GM10248 (cell line): ENCODE measurements at regions not wholly inside any gene's neighbourhood (a gene's known extent, or its start where the extent isn't known, plus 50 kb on each side); places are given as distances from the start of the nearest gene placed in this dataset.

ENCODE experiments used
- CTCF ChIA-PET: fragments of 300-600 bp; sonication (Branson Sonifier 250); formaldehyde crosslinking; extraction: SDS; loops from one replicate; lab custom pipeline; 2021; ENCODE audit warnings: antibody characterized with exemption; lab: Yijun Ruan, JAX
- POLR2A ChIA-PET: fragments of 350-650 bp; sonication (Branson Sonifier 250); formaldehyde crosslinking; extraction: SDS; loops from one replicate; lab custom pipeline; 2020; ENCODE audit warnings: antibody characterized with exemption; lab: Yijun Ruan, JAX
- DNase-seq: peaks from one replicate; pipeline ENCODE4 v3.0.0; 2012; ENCODE audit errors: extremely low spot score
- TF ChIP-seq, protein P1 (sequence below): IDR thresholded peaks from 2 replicates; pipeline ENCODE4 v1.5.1; 2012; ENCODE audit warnings: mild to moderate bottlenecking, low read depth; ENCODE audit errors: extremely low read depth, missing control alignments, control extremely low read depth

DNA sequence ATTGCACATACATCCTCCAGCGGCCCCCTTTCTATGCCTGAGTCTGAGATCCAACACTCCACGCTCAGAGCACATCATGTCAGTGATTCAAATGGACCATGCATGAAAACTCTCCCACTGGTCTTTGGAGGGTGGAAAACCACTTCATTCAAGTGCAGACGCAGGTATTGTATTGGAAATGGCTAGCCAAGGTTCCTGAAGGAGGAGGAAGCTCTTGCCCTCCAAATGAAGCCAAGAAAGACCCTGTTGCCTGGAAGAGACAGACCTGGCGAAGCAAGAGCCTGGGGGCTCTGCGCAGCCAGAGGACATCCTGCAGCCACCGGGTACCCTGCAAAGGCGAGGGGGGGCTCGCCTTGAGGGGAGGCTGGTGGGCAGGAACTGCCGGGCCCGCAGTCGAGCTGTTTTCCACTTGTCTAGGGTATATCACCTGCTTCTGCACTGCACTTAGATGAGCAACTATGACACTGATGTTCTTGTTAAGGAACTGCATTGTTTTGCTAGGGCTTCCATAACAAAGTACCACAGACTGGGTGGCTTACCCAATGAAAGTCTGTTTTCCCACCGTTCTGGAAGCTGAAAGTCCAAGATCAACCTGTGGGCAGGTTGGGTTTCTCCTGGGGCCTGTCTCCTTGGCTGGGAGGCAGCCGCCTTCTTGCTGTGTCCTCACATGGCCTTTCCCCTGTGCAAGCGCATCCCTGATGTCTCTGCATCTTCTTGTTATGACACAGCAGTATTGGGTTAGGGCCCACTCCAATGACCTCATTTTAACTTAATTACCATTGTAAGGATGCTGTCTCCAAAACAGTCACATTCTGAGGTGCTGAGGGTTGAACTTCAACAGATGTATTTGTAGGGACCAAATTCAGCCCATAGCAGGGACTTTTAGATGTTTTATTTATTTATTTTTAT, 233.4 kb downstream of the ARHGAP12 start:
- TF ChIP-seq, protein P1, sequence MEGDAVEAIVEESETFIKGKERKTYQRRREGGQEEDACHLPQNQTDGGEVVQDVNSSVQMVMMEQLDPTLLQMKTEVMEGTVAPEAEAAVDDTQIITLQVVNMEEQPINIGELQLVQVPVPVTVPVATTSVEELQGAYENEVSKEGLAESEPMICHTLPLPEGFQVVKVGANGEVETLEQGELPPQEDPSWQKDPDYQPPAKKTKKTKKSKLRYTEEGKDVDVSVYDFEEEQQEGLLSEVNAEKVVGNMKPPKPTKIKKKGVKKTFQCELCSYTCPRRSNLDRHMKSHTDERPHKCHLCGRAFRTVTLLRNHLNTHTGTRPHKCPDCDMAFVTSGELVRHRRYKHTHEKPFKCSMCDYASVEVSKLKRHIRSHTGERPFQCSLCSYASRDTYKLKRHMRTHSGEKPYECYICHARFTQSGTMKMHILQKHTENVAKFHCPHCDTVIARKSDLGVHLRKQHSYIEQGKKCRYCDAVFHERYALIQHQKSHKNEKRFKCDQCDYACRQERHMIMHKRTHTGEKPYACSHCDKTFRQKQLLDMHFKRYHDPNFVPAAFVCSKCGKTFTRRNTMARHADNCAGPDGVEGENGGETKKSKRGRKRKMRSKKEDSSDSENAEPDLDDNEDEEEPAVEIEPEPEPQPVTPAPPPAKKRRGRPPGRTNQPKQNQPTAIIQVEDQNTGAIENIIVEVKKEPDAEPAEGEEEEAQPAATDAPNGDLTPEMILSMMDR: no peak
- DNase-seq: no peak
- ChIA-PET CTCF (no interaction called here), POLR2A (no interaction called here)

DNA sequence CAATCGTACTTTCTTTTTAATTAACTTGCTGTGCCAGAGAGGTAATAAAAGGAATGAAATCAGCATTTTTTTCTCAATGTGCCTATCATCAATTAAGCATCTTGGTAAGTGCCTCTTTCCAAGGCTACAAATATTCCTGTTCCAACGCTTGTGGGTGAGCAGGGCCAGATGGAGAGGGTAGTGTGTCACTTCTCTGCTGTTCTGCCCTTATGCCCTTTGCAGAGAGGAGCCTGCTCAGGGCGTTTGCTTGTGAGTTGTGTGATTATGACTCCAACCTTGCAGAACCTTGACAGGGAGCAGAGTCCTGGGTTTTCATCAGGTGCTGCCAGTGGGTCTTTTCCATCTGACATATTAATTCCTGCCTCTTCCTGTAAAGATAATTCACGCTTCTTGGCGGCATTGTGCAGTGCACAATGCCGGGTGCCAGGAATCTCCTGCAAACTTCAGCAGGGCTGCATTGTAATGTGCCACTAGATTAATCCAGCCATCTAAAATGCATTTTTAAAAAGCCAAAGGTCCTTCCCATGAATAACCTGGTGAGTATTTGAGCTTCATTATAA, 234.4 kb downstream of the ARHGAP12 start:
- no peak for DNase-seq
- ChIA-PET CTCF (interaction anchor here (1.4 kb wide), 2 partner anchors 19 to 77 kb away, joined by 3 read pairs; no protein-coding TSS in a partner anchor), POLR2A (no interaction called here)
- TF ChIP-seq, protein P1: no peak

DNA sequence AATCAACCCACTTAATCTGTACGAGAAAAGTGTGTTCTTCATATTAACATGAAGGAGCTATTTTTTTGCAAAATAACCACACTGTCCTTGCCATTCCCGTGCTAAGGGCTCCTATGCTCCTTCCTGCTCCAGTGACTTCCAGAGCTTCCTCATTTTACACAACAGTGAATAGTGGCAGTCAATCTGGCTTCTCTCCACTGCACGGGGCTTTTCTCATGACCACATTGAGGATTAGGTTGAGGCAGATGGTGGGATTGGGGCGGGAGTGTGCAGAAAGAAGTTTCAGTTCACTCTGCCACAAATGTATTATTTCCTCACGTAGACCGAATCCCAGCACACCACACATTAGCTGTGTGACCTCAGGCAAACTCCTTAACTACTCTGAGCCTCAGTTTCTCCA, 235.1 kb downstream of the ARHGAP12 start:
- CTCF ChIA-PET: interaction anchor here (0.7 to 1.4 kb wide), 3 partner anchors 18 to 1335 kb away, joined by 3 read pairs; no protein-coding TSS in a partner anchor
- POLR2A ChIA-PET: no interaction called here
- TF ChIP-seq, protein P1: no peak
- DNase-seq: no peak

DNA sequence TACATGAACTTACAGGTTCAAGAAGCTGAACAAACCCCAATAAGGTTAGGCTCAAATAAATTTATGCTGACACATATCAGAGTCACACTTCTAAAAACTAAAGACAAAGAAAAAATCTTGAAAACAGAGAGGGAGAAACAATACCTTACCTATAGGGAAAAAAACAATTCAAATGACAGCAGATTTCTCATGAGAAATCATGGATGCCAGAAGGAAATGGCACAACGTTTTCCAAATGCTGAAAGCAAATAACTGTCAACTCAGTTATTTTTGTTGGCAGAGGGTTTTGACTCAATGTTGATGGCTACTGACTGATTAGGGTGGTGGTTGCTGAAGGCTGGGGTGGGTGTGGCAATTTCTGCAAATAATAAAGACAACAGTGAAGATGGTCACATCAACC, 239.4 kb downstream of the ARHGAP12 start:
- ChIA-PET CTCF (no interaction called here), POLR2A (no interaction called here)
- TF ChIP-seq, protein P1: no peak
- no peak for DNase-seq

DNA sequence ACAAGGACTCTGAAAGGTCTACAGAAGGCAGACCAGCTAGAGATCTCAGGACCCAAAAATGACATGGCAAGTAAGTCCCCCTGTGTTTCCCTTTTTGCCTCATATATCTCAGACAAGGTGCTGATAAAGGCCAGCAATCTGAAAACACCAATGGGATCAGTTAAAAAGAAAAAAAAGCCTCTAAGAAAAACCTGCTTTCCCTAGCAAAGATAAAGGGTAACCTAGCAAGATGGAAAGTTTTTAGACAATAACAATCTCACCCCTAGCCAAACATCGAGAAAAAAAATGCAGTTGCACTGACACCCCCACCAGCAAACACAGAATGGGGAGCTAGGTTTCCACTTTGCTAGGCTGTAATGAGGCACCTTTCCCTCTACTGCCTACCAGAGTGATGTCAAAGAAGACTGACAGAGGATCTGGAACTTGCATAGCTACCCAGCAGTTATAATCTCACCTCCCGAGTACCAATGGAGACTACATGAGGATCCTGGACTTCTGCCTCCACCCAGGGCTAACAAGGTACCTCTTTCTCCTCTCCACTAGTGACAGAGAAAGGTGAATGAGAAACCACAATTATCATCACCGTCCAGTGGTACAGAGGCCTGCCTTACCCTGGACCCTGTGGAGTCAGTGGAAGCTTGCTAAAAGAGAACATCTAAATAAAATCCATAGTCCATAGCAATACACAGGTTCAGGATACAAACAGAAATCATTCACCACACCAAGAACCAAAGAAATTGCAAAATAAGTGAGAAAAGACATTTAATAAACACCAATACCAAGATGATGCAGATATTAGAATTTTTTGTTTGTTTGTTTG, 240.8 kb downstream of the ARHGAP12 start:
- POLR2A ChIA-PET: no interaction called here
- DNase-seq: no peak
- TF ChIP-seq, protein P1: no peak
- CTCF ChIA-PET: no interaction called here

DNA sequence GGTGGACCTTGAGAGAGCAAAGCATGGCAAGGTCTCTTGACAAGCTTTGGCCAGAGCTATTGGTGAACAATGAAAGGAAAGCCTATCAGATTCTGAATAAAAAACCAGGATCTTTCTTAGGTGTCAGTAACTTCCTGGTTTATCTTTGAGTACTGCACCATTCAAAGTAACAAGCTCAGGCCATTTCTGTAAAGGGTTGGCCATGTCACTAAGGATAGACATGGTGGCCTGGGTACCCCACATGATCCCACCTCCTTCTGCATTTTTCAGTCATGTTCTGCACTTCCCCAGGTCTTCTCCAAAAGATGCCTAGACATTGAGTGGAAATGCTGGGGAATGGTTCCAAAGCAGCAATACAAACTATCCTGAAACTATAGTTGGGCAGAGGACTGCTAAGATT, 242.0 kb downstream of the ARHGAP12 start:
- TF ChIP-seq, protein P1: no peak
- CTCF ChIA-PET: no interaction called here
- no peak for DNase-seq
- POLR2A ChIA-PET: no interaction called here
